ENCODE measurements at regions not wholly inside any gene's neighbourhood (a gene's known extent, or its start where the extent isn't known, plus 50 kb on each side); places are given as distances from the start of the nearest gene placed in this dataset.

DNA sequence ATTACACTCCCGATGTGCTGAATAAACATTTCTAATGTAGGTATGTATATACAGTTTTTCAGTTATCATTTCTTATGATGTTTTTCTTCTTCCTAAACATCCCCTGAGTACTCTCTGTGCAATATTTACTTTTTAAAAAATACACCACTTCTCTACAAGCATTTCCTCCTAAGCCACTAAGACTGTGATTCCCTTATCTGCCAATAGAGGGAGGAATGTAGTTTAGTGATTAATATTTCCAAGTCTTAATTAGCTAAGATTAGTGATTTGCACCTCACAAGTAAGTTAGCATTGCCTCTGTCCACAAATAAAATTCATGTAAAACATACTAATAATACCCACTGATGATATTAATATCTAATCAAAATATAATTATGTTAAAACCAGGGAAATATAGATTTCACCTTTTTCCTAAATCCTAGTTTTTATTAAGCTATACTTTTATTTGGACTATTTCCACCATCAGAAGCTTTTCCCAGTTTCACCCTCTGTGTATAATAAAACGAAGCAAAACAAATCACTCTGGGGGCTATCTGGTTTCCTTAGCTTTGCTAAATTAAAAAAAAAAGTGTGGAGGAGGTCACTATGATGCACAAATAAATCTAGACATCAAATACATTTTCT, 909.1 kb downstream of the FAT4 start:
- TF ChIP-seq, protein P1, sequence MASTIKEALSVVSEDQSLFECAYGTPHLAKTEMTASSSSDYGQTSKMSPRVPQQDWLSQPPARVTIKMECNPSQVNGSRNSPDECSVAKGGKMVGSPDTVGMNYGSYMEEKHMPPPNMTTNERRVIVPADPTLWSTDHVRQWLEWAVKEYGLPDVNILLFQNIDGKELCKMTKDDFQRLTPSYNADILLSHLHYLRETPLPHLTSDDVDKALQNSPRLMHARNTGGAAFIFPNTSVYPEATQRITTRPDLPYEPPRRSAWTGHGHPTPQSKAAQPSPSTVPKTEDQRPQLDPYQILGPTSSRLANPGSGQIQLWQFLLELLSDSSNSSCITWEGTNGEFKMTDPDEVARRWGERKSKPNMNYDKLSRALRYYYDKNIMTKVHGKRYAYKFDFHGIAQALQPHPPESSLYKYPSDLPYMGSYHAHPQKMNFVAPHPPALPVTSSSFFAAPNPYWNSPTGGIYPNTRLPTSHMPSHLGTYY (CRISPR knock-in tag; IDR thresholded peaks at IDR 0.05), result no peak
- TF ChIP-seq, protein P2, sequence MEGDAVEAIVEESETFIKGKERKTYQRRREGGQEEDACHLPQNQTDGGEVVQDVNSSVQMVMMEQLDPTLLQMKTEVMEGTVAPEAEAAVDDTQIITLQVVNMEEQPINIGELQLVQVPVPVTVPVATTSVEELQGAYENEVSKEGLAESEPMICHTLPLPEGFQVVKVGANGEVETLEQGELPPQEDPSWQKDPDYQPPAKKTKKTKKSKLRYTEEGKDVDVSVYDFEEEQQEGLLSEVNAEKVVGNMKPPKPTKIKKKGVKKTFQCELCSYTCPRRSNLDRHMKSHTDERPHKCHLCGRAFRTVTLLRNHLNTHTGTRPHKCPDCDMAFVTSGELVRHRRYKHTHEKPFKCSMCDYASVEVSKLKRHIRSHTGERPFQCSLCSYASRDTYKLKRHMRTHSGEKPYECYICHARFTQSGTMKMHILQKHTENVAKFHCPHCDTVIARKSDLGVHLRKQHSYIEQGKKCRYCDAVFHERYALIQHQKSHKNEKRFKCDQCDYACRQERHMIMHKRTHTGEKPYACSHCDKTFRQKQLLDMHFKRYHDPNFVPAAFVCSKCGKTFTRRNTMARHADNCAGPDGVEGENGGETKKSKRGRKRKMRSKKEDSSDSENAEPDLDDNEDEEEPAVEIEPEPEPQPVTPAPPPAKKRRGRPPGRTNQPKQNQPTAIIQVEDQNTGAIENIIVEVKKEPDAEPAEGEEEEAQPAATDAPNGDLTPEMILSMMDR (IDR thresholded peaks at IDR 0.05), result peak; percentile 67
- TF ChIP-seq CBFB (CRISPR knock-in tag; IDR thresholded peaks at IDR 0.05; ENCODE audit: low read depth), result no peak
- no peak for TF ChIP-seq CREB1 (CRISPR knock-in tag; IDR thresholded peaks at IDR 0.05)
- no peak for TF ChIP-seq NR2C2 (CRISPR knock-in tag; IDR thresholded peaks at IDR 0.05)
- TF ChIP-seq, protein P3, sequence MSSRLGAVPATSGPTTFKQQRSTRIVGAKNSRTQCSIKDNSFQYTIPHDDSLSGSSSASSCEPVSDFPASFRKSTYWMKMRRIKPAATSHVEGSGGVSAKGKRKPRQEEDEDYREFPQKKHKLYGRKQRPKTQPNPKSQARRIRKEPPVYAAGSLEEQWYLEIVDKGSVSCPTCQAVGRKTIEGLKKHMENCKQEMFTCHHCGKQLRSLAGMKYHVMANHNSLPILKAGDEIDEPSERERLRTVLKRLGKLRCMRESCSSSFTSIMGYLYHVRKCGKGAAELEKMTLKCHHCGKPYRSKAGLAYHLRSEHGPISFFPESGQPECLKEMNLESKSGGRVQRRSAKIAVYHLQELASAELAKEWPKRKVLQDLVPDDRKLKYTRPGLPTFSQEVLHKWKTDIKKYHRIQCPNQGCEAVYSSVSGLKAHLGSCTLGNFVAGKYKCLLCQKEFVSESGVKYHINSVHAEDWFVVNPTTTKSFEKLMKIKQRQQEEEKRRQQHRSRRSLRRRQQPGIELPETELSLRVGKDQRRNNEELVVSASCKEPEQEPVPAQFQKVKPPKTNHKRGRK (CRISPR knock-in tag; IDR thresholded peaks at IDR 0.05; ENCODE audit: borderline replicate concordance), result no peak
- TF ChIP-seq, protein P4, sequence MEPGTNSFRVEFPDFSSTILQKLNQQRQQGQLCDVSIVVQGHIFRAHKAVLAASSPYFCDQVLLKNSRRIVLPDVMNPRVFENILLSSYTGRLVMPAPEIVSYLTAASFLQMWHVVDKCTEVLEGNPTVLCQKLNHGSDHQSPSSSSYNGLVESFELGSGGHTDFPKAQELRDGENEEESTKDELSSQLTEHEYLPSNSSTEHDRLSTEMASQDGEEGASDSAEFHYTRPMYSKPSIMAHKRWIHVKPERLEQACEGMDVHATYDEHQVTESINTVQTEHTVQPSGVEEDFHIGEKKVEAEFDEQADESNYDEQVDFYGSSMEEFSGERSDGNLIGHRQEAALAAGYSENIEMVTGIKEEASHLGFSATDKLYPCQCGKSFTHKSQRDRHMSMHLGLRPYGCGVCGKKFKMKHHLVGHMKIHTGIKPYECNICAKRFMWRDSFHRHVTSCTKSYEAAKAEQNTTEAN (CRISPR knock-in tag; IDR thresholded peaks at IDR 0.05), result no peak
- TF ChIP-seq IRF2 (CRISPR knock-in tag; IDR thresholded peaks at IDR 0.05; ENCODE audit: borderline replicate concordance, low read depth), result no peak
- TF ChIP-seq NFATC4 (CRISPR knock-in tag; IDR thresholded peaks at IDR 0.05), result no peak
- TF ChIP-seq SP1 (CRISPR knock-in tag; conservative IDR thresholded peaks at IDR 0.05), result no peak
- TF ChIP-seq, protein P5, sequence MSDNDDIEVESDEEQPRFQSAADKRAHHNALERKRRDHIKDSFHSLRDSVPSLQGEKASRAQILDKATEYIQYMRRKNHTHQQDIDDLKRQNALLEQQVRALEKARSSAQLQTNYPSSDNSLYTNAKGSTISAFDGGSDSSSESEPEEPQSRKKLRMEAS (CRISPR knock-in tag; IDR thresholded peaks at IDR 0.05), result no peak
- TF ChIP-seq, protein P6, sequence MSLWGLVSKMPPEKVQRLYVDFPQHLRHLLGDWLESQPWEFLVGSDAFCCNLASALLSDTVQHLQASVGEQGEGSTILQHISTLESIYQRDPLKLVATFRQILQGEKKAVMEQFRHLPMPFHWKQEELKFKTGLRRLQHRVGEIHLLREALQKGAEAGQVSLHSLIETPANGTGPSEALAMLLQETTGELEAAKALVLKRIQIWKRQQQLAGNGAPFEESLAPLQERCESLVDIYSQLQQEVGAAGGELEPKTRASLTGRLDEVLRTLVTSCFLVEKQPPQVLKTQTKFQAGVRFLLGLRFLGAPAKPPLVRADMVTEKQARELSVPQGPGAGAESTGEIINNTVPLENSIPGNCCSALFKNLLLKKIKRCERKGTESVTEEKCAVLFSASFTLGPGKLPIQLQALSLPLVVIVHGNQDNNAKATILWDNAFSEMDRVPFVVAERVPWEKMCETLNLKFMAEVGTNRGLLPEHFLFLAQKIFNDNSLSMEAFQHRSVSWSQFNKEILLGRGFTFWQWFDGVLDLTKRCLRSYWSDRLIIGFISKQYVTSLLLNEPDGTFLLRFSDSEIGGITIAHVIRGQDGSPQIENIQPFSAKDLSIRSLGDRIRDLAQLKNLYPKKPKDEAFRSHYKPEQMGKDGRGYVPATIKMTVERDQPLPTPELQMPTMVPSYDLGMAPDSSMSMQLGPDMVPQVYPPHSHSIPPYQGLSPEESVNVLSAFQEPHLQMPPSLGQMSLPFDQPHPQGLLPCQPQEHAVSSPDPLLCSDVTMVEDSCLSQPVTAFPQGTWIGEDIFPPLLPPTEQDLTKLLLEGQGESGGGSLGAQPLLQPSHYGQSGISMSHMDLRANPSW (CRISPR knock-in tag; conservative IDR thresholded peaks at IDR 0.05; ENCODE audit: low read depth), result no peak
